ENCODE measurements at regions not wholly inside any gene's neighbourhood (a gene's known extent, or its start where the extent isn't known, plus 50 kb on each side); places are given as distances from the start of the nearest gene placed in this dataset.
"Not testable (repeated sequence)": the region's sequence is repeated elsewhere in the genome, so short reads cannot be mapped to it uniquely, and the experiment has no call there.

DNA sequence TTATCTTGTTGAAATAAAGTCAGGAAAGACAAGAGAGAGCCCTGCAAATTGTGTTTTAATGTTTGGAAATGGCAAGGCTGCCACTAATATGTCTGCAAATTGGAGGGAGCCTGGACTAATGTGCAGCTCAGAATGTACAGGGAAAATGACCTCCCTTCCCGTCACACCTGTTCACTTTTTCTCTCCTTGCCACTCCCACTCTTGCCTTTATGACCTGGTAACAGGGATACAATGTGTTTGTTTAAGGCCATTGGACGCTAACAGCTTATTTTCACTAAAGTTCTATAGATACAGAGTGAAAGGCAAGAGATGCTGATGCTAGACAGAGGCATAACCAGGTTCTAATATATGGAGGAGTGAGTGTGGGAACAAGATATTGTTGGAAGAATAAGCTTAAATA, 203.9 kb downstream of the RAB38 start:
- DNase-seq (ENCODE audit: low spot score) = no peak
- FAIRE-seq = no peak

DNA sequence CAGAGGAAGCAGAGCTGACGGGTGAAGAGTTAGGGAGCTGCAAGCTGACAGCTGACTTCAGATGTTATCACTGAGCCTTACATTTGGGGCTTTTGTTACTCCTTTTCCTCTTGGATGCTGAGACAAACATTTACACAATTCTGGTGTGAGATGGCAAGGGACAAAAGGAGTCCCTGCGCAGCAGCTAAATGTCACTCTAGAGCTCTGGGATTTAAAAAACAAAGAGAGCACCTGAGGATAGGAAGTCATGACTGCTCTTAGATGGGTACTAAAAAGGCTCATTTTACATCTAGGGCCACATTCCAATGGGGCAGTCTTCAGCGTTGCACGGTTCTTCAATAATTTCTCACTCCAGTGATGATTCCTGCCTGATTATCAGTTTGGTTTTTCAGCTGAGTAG, 204.5 kb downstream of the RAB38 start:
- DNase-seq (ENCODE audit: low spot score) (no peak), FAIRE-seq (no peak)

GRCh38 chr11:87967459-87967858, 207.8 kb downstream of the RAB38 start:
- FAIRE-seq = no peak

DNA sequence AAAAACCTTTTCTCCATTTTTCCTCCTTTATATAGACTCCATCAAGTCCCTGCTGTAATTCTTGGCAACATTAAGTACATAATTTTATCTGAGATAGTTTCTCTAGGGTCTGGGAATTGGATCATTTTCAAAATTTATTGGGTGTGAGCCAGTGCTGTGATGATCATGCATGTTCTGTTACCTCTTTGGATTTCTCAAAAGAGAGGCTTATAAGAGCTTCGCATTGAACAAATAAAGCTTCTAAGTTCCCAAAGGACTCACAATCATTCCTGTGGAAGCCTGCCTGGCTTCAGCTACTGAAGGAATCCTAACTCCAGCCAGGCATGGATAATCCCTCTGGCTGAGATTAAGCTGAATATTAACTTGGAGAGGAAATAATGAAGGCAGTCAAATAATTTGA, 208.5 kb downstream of the RAB38 start:
- DNase-seq (ENCODE audit: low spot score) (no peak), FAIRE-seq (no peak)

More at GRCh38 chr11:87967459-87967858, 207.8 kb downstream of the RAB38 start:
- DNase-seq (ENCODE audit: low spot score) = no peak

GRCh38 chr11:87966216-87966615, 209.0 kb downstream of the RAB38 start:
- no peak for FAIRE-seq
- no peak for DNase-seq (ENCODE audit: low spot score)

DNA sequence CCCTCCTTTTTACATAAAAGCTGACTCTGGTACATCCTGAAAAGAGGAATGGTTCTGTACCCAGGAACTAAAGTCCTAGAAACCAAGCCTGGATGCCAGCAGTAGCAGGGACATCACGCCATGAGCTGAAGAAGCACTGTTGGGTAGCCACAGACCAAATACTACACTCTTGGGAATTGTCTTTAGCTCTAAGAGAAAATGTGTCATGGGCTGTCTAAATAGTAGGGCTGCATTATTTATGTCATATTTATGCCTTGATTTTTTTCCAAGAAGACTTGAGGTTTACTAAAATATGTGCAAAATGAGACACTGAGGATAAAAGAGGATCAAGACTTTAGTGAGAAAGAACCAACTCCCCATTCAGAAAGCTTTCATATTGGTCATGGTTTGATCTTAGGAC, 213.6 kb downstream of the RAB38 start:
- DNase-seq (ENCODE audit: low spot score) (no peak), FAIRE-seq (no peak)

- FAIRE-seq = no peak
- no peak for DNase-seq (ENCODE audit: low spot score)
Observed at GRCh38 chr11:87957961-87958360, 217.3 kb downstream of the RAB38 start.

GRCh38 chr11:87954476-87954875, 220.8 kb downstream of the RAB38 start:
- DNase-seq (ENCODE audit: low spot score) (no peak), FAIRE-seq (no peak)

DNA sequence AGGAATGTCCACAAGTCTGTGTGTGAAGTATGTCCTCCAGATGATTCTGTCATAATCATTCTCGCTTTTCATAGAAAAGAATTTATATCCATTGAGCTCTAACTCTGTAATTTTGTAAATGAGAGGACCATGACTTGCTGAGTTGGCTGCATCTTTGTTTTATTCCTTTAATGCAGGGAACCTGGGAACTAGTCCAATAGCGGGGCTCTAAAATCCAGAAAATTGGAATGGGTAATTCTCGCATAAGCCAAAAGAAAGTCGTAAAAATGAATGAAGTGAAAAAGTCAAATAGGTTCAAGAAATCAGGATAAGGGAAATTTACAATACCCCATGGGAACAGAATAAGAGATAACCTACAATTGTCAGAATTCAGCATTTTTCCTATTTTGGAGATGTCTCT, 232.5 kb downstream of the RAB38 start:
- FAIRE-seq = no peak
- no peak for DNase-seq (ENCODE audit: low spot score)

DNA sequence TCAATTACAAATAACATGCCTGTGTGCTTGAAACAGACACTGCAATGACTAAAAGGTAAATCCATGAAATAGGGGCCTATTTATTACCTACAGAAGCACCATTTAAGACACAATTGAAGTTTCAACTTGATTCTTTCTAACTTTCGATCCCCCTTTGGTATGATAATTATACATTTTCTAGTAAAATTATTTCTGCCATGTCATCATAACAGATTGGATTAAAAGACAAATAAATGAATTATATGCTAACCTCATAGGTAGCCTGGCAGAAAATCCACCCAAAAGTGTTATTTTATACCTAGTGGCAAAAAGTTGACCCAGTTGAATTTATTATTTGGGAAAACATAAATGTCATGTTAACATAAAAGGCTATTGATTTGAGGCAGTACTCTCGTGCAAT, 241.1 kb downstream of the RAB38 start:
- no peak for FAIRE-seq
- DNase-seq (ENCODE audit: low spot score) = no peak

DNA sequence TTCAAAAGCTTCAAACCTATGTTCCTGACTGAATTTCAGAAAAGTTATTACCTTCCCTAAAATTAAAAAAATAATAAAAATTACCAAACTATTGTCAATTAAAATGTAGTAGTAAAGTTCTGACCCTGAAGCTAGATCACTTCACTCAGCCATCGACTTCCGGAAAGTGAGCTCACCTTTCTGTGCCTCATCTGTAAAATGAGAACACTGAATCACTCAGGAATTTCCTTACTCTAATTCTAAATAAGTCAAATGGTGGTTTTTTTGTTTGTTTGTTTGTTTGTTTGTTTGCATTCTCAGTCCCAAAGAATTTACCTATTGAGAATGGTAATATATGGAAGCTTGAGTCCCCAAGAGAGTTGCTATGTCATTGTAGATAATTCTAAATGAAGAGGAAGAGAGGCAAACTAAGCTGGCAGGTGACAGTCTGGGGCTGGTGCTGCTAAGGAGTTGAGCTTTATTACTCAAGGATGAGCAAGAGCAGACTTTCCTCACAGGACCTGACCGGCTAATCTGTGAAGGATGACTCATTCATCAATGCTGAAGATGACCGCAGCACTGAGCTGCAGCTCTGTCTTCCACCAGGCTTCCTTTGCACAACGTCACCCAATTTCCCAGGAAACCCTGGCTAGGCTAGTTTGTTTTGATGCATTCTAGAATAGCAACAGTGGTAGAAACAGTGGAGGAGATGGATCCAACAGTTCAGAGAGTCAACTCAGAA, 248.8 kb downstream of the RAB38 start:
- DNase-seq (ENCODE audit: low spot score) = peak; percentile 63
- no peak for FAIRE-seq

GRCh38 chr11:87924125-87924524, 251.1 kb downstream of the RAB38 start:
- no peak for DNase-seq (ENCODE audit: low spot score)
- no peak for FAIRE-seq

- no peak for DNase-seq (ENCODE audit: low spot score)
- FAIRE-seq = no peak
Observed at GRCh38 chr11:87917111-87917510, 258.1 kb downstream of the RAB38 start.

DNA sequence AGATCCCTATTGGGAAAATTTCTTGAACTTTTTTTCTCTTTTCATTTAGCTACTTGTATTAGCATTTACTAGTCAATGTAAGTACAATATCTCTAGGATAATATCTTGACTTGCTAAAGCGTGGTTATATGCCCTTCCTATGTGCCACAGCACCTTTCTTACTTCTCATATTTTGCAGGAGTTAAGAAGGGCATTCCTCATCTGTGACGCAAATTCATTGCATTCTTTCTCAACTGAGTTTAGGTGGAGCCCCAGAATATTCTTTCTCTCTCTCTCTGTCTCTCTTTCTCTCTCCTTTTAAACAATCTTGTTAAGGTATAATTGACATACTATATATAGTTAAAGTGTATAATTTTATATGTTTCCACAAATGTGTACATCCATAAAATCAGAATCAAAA, 266.1 kb downstream of the RAB38 start:
- FAIRE-seq = no peak

GRCh38 chr11:87908086-87908485, 267.2 kb downstream of the RAB38 start:
- FAIRE-seq = no peak
- no peak for DNase-seq (ENCODE audit: low spot score)

More for the DNA sequence above, 266.1 kb downstream of the RAB38 start:
- no peak for DNase-seq (ENCODE audit: low spot score)

DNA sequence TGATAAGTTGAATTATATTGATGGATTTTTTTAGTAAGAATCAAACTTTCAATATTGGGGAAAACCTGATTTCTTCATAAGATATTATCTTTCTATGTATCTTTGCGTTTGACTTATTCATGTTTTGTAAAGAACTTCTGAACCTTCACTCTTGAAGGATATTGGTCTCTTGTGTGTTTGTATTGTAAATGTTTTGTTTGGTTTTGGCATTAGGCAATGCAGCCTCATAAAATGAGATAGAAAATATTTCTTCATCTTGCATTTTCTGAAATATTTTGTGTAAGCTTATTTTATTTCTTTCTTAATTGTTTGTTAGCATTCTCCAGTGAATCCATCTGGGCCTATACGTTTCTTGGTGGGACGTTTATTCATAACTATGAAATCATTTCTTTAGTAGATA, 271.9 kb downstream of the RAB38 start:
- no peak for FAIRE-seq

DNA sequence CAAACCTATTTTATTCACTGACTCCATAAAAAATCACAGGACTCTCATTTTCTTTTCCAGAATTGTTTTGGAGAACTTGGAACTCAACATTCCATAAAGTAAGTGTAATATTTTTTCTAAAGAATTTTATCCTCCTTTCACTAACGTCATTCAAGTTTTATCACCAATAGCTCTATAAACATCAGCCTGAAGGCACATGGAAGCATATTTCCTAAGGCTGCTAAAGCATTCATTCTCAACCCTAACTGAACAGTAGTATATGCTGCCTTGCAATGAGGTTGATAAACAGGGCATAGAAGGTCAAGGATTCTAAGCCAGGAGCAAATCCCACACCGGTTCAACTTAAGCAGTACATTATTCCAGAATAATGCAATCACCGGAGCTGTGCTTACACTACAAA, 273.9 kb downstream of the RAB38 start:
- FAIRE-seq = no peak

More for the DNA sequence above, 271.9 kb downstream of the RAB38 start:
- no peak for DNase-seq (ENCODE audit: low spot score)

DNA sequence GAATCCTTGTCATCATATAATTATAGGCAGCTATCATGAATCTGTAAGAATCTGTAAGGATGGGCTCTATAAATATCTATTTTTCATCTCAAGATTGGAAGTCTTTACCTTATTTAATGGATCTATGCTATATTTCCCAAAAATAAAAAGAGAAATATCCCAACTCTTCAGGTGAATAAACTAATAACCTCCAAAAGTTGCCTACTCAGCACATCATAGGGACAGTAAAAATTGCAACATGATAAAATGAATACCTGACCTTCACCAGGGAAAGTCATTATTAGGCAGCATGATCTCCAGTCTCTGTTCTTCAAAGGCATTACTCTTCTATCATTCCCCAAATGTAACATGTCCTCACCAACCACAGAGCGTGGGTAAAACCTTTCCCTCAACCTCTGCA, 277.3 kb downstream of the RAB38 start:
- FAIRE-seq (no peak), DNase-seq (ENCODE audit: low spot score) (no peak)

More for the DNA sequence above, 273.9 kb downstream of the RAB38 start:
- DNase-seq (ENCODE audit: low spot score) = no peak

GRCh38 chr11:87897071-87897470, 278.2 kb downstream of the RAB38 start:
- DNase-seq (ENCODE audit: low spot score) (no peak), FAIRE-seq (no peak)

DNA sequence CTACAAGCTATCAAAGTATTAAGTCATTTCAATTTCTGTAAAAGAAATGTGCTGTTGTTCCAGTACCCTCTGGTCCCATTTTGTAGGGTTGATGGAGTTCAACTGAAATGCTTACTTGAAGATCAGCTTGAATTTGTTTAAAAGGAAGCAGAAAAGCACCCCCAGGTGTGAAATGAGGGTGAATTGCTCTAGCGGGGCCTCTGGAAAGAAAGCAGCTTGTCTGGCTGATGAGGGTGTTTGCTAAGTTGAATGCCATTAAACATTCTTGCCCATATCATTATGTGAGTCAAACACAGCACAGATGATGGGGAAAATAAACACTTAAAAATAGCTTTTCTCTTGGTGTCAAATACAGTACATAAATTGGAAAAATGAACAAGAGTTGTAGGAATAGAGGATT, 280.3 kb downstream of the RAB38 start:
- FAIRE-seq = no peak

DNA sequence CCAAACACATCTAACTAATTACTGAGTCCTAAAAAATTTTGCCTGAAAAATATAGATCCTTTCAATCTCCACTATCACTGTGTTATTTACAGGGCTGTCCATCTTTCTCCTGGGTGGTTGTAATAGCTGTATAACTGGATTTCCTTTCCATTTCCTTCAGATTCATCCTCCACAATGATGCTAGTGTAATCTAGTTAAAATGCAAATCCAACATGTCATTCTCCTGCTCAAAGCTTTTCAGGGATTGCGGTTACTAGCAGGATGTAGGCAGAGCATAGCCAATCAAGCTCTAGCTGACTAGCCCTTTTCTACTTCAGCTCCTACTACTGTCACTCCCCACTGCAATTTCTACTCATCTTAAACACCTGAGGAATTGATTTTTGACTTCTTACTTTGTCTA, 283.0 kb downstream of the RAB38 start:
- no peak for DNase-seq (ENCODE audit: low spot score)
- no peak for FAIRE-seq

More for the DNA sequence above, 280.3 kb downstream of the RAB38 start:
- DNase-seq (ENCODE audit: low spot score) = no peak

DNA sequence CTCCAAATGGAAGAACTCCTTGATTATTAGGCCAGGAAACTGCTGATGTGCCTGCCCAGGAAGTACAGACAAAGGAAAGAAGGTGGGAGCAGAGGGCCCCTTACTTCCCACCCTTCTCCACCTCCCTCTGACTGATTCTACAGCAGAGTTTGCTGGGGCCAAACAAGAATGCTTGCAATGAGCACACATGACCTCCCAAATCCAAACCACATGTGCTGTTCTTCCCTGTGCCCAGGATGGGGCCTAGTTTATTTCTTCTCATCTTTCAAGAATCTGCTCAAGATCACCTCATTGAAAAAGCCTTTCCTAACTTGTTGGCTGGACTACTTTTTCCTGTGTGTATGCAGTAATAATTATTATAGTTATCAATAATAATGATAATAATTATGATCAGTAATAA, 286.1 kb downstream of the RAB38 start:
- FAIRE-seq (no peak), DNase-seq (ENCODE audit: low spot score) (no peak)

DNA sequence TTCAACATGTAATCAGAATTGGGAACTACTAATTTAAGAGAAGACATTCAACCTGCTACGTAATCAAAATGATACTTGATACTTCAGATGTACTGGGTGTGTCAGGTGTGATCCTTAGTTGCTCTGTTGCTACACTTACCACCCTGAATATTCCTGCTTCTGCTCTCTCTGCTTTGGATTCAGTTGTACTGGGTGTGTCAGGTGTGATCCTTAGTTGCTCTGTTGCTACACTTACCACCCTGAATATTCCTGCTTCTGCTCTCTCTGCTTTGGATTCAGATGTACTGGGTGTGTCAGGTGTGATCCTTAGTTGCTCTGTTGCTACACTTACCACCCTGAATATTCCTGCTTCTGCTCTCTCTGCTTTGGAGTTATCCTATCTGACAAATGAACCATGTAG, 290.2 kb downstream of the RAB38 start:
- not testable (repeated sequence) for FAIRE-seq; DNase-seq (ENCODE audit: low spot score)

DNA sequence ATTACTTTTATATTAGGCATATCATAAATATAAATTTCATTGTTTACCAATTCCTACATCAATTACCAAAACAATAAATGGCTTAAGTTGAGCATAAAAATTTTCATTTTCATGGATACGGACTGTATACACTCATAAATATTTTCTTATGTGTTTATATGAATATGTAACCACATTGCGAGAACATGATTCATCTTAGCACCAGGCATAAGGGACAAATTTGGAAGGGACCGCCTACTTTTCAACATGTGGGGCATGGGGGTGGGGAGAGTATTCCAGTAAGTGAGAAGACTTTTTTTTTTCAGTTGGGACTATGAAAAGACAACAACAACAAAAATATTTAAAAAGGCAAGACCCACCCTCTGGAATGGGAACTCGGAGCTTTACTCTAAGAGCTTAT, 296.1 kb downstream of the RAB38 start:
- no peak for DNase-seq (ENCODE audit: low spot score)
- no peak for FAIRE-seq

Data from RCC 7860 (cell line).